ENCODE measurements at regions not wholly inside any gene's neighbourhood (a gene's known extent, or its start where the extent isn't known, plus 50 kb on each side); places are given as distances from the start of the nearest gene placed in this dataset.

DNA sequence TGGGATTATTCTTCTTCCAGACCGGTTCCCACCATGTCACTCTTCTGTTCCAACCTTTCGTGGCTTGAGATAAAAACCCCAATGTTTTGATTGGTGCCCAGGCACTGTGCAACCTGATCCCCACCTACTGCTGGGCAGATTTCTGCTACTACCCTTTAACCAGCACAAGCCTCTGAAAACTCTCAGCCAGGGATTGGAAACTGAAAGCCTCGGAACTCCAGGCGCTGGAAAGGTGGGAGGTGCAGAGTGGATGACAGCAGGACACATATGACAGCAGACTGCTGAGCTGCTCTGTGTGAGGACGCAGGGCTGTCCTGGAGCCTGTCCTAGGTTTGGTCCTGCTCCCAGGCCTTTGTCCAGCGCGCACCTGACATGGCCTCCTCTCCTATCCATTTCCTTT, 68.5 kb upstream of the GTF3A start:
- TF ChIP-seq CREB1 (IDR thresholded peaks at IDR 0.05; ENCODE audit: low read depth) (no peak), CEBPB (IDR thresholded peaks at IDR 0.05) (no peak), EP300 (IDR thresholded peaks at IDR 0.05; ENCODE audit: borderline replicate concordance) (no peak), RAD21 (IDR thresholded peaks at IDR 0.05; ENCODE audit: low read depth) (no peak), EGR1 (IDR thresholded peaks at IDR 0.05) (no peak), YY1 (IDR thresholded peaks at IDR 0.05; ENCODE audit: low read depth) (no peak), NFIC (IDR thresholded peaks at IDR 0.05) (no peak)
- TF ChIP-seq, protein P1, sequence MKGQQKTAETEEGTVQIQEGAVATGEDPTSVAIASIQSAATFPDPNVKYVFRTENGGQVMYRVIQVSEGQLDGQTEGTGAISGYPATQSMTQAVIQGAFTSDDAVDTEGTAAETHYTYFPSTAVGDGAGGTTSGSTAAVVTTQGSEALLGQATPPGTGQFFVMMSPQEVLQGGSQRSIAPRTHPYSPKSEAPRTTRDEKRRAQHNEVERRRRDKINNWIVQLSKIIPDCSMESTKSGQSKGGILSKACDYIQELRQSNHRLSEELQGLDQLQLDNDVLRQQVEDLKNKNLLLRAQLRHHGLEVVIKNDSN (IDR thresholded peaks at IDR 0.05): no peak
- TF ChIP-seq, protein P2, sequence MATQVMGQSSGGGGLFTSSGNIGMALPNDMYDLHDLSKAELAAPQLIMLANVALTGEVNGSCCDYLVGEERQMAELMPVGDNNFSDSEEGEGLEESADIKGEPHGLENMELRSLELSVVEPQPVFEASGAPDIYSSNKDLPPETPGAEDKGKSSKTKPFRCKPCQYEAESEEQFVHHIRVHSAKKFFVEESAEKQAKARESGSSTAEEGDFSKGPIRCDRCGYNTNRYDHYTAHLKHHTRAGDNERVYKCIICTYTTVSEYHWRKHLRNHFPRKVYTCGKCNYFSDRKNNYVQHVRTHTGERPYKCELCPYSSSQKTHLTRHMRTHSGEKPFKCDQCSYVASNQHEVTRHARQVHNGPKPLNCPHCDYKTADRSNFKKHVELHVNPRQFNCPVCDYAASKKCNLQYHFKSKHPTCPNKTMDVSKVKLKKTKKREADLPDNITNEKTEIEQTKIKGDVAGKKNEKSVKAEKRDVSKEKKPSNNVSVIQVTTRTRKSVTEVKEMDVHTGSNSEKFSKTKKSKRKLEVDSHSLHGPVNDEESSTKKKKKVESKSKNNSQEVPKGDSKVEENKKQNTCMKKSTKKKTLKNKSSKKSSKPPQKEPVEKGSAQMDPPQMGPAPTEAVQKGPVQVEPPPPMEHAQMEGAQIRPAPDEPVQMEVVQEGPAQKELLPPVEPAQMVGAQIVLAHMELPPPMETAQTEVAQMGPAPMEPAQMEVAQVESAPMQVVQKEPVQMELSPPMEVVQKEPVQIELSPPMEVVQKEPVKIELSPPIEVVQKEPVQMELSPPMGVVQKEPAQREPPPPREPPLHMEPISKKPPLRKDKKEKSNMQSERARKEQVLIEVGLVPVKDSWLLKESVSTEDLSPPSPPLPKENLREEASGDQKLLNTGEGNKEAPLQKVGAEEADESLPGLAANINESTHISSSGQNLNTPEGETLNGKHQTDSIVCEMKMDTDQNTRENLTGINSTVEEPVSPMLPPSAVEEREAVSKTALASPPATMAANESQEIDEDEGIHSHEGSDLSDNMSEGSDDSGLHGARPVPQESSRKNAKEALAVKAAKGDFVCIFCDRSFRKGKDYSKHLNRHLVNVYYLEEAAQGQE (IDR thresholded peaks at IDR 0.05; ENCODE audit: low read depth): no peak

All from Ishikawa (cell line).